Renal pelvis (tissue), 1 donor: ENCODE measurements at regions not wholly inside any gene's neighbourhood (a gene's known extent, or its start where the extent isn't known, plus 50 kb on each side); places are given as distances from the start of the nearest gene placed in this dataset.
"Not testable (repeated sequence)": the region's sequence is repeated elsewhere in the genome, so short reads cannot be mapped to it uniquely, and the experiment has no call there.

Source experiments
- DNase-seq: peaks from one replicate; pipeline ENCODE4 v3.0.0-alpha.2; 2013

GRCh38 chr6:115630424-115631024 is 430.2 kb downstream of the FRK start:
- no peak for DNase-seq

GRCh38 chr6:115629415-115629814 is 431.3 kb downstream of the FRK start:
- DNase-seq: no peak

GRCh38 chr6:115618256-115618655 is 442.4 kb downstream of the FRK start:
- no peak for DNase-seq

- no peak for DNase-seq
These were observed 443.7 kb downstream of the FRK start for GRCh38 chr6:115617031-115617430.

GRCh38 chr6:115613488-115613887 is 447.2 kb downstream of the FRK start:
- DNase-seq: no peak

GRCh38 chr6:115612796-115613479 is 447.8 kb downstream of the FRK start:
- DNase-seq: no peak

- no peak for DNase-seq
These were observed 448.5 kb downstream of the FRK start for GRCh38 chr6:115612216-115612615.

GRCh38 chr6:115610696-115611095 is 450.0 kb downstream of the FRK start:
- no peak for DNase-seq

GRCh38 chr6:115609111-115609510 is 451.6 kb downstream of the FRK start:
- DNase-seq: no peak

- no peak for DNase-seq
These were observed 458.2 kb downstream of the FRK start for GRCh38 chr6:115602466-115602865.

- DNase-seq: no peak
These were observed 459.2 kb downstream of the FRK start for GRCh38 chr6:115601509-115601908.

GRCh38 chr6:115601064-115601463 is 459.6 kb downstream of the FRK start:
- DNase-seq: no peak

GRCh38 chr6:115594891-115595290 is 465.8 kb downstream of the FRK start:
- DNase-seq: no peak

GRCh38 chr6:115592025-115592424 is 468.7 kb downstream of the FRK start:
- DNase-seq: no peak

GRCh38 chr6:115589072-115589471 is 471.6 kb downstream of the FRK start:
- DNase-seq: not testable (repeated sequence)

GRCh38 chr6:115583290-115583689 is 477.4 kb downstream of the FRK start:
- no peak for DNase-seq

- no peak for DNase-seq
These were observed 478.3 kb downstream of the FRK start for GRCh38 chr6:115582386-115582785.

GRCh38 chr6:115579565-115579964 is 481.1 kb downstream of the FRK start:
- not testable (repeated sequence) for DNase-seq

GRCh38 chr6:115577270-115577669 is 483.4 kb downstream of the FRK start:
- no peak for DNase-seq

- no peak for DNase-seq
These were observed 485.4 kb downstream of the FRK start for GRCh38 chr6:115575285-115575684.

GRCh38 chr6:115573861-115574260 is 486.8 kb downstream of the FRK start:
- DNase-seq: no peak

- DNase-seq: no peak
These were observed 490.4 kb downstream of the FRK start for GRCh38 chr6:115570331-115570730.

- DNase-seq: no peak
These were observed 506.6 kb downstream of the FRK start for GRCh38 chr6:115554060-115554459.

- DNase-seq: no peak
These were observed 509.2 kb downstream of the FRK start for GRCh38 chr6:115551527-115551926.
